Right renal pelvis (tissue), 4 donors: ENCODE measurements at regions not wholly inside any gene's neighbourhood (a gene's known extent, or its start where the extent isn't known, plus 50 kb on each side); places are given as distances from the start of the nearest gene placed in this dataset.
"Not testable (repeated sequence)": the region's sequence is repeated elsewhere in the genome, so short reads cannot be mapped to it uniquely, and the experiment has no call there.

Experiments used
- DNase-seq, 4 donors: peaks; one replicate each; pipeline ENCODE4 v3.0.0-alpha.2; 2013; ENCODE audit warnings: low read depth in 4 of 4, low spot score in 3 of 4, missing footprints in 1 of 4

DNA sequence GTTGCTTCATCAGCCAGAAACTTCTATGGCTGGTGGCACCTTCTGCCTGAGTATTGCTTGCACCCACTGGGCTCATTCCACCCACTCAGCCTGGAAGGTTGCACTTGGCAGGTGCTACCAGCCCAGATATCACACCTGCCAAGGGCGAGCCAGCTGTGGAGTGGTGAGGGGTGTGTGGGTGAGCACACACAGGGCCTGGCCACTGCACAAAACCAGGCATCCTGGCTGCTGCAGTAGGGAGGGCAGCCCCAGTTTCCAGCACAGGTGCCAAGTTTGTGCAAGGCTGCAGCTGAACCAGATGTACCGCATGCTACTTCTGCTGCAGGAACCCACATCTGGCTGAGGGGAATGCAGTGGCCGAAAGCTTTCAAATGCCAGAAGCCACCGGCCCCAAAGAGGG lies 1147.8 kb downstream of the FSCB start:
- DNase-seq: no peak

DNA sequence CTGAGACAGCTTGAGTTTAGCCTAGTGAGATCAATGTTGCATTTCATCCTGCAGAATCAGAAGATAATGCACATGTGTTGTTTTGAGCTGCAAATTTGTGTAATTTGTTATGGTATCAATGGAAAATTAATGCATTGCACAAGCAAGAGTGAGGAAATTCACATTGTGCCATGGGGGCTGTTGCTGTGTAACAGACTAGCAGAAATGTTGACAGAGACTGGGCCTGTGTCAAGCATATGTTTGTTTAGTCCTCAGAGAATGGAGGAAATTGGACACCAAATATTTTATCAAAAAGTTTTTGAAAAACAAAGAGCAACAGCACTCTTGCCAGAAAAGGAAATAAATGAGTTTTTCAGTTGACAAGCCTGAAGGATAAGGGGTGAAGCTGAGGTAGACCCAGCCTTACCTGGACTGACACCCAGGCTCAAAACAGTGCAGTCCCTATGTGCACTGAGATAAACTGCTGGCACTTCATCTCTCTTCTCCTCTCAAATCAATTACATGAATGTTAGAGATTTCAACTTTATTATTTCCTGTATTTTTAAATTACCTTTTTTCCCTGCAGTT lies 1150.0 kb downstream of the FSCB start:
- DNase-seq: no peak

DNA sequence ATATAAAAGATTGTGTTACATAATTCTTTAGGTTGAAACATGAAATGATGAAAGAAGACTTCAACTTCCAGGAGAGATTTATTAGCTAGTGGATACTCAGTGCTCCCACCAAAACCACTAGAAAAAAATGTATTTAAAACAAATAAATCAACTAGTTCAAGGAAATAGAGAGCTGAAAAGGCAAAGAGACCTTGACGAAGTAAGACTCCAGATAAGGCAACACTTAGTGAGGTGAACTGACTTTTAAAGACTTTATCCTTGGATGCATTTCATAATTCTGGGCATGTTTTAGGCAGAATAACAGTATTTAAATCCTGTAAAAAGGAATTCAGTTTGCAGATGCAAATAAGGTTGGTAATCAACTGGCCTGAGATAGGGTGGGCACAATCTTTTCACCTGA lies 1150.7 kb downstream of the FSCB start:
- no peak for DNase-seq

- no peak for DNase-seq
These were observed 1165.2 kb downstream of the FSCB start for GRCh38 chr14:43341921-43342320.

- DNase-seq: no peak
These were observed 1168.4 kb downstream of the FSCB start for GRCh38 chr14:43338713-43339112.

GRCh38 chr14:43336351-43336750 lies 1170.7 kb downstream of the FSCB start:
- no peak for DNase-seq

- not testable (repeated sequence) for DNase-seq
These were observed 1180.3 kb downstream of the FSCB start for GRCh38 chr14:43326501-43327407.

- no peak for DNase-seq
These were observed 1190.7 kb downstream of the FSCB start for GRCh38 chr14:43316427-43316826.

GRCh38 chr14:43313719-43314118 lies 1193.4 kb downstream of the FSCB start:
- no peak for DNase-seq

DNA sequence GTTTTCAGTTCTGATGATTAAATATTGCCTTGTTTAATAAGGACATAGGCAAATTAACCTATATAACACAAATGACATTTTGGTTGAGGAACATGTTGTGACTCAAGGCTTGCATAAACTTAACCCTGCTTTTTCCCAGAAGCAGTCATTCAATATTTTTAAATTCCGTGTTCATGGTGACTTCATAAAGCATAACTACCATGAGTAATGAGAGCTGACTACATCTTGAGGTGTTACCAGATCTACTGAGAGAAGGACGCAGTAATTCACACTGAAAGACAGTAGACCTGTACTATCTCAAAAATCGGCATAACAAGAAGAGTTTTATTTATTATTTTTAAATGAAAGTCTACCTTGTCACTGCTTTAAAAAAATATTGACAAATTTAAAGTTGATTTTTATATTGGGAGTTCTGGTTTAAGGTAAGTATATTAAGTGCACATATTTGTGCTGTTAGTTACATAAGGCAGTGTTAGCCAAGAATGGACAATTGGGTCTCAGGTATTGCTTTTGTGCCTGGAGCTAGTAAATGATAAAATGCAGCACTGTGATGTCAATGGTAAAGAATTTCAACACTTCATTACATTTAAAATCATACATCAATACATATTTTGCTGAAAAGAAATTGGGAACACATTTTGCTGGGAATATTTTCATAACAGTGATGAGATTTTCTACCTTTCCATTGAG lies 1198.5 kb downstream of the FSCB start:
- no peak for DNase-seq

DNA sequence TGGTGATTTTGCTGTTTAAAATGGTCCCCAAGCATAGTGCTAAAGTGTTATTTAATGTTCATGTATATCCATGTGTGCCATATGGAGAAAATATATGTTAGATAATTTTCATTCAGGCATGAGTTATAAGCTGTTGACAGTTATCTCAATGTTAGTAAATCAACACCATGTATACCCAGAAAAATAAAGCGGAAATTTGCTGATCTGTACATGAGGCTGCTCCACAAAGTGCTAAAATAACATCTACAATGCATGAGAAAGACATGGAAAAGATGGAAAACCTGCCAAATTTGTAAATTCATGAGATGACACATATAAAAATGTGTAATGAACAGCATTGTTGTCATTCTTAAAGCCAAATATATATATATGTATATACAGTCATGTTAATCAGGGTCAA lies 1199.2 kb downstream of the FSCB start:
- DNase-seq: no peak

GRCh38 chr14:43306053-43306452 lies 1201.0 kb downstream of the FSCB start:
- DNase-seq: no peak

DNA sequence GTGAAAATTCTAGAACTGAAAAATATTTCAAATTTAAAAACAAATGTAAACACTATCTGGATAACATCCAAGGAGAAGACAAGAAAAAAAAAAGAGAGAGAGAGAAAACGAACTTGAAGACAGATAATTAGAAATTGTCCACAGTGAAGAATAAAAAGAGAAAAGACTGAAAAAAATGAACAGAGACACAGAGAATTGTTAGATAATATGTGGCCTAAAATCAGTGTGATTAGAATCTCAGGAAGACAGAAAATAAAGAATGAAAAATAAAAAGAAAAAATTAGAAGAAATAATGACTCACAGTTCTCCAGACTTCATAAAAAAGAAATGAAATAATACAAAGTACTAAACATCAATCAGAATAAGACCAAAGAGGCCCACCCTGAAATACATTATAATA lies 1209.3 kb downstream of the FSCB start:
- DNase-seq: no peak

- DNase-seq: not testable (repeated sequence)
These were observed 1211.0 kb downstream of the FSCB start for GRCh38 chr14:43296061-43296460.

GRCh38 chr14:43285575-43285974 lies 1221.5 kb downstream of the FSCB start:
- no peak for DNase-seq

DNA sequence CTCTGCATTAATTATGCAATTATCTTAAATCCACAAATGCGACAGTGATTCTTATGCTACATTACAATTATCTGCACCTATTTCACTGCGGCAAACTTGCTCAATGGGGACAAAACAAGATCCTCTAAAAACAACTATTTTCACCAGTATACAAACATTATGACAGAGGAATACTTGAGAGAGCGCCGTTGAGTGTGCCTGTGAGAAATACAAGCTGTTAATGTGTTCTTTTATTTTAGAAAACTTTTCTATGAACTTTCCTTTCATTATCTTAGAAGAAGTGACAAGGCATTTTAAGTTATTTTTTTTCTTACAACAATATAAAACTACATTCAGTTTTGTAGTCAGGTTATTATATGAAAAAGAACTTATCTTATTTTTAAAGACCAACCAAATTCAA lies 1247.0 kb downstream of the FSCB start:
- no peak for DNase-seq

- DNase-seq: no peak
These were observed 1248.7 kb downstream of the FSCB start for GRCh38 chr14:43258396-43258795.

- not testable (repeated sequence) for DNase-seq
These were observed 1250.1 kb downstream of the FSCB start for GRCh38 chr14:43256996-43257395.

- no peak for DNase-seq
These were observed 1254.2 kb downstream of the FSCB start for GRCh38 chr14:43252866-43253265.

DNA sequence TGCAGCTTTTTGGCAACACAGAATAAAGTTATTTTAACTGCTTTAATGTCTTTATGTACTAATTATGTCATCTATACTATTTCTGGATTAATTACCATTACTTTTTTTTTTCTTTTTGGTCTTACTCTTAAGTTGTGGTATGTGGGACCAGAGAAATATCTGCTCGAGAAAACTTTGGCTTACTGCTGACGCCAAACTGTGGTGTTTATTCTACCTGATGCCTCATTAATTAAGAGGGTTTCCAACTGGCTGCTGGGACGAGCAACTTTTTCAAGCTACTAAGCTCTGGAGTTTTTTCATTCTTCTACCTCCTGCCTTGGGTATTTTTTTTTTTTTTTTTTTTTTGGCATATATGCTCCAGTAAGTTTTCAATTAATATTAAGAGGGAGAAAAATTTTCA lies 1257.5 kb downstream of the FSCB start:
- DNase-seq: peak in 1 of 4 donors; percentile 0

DNA sequence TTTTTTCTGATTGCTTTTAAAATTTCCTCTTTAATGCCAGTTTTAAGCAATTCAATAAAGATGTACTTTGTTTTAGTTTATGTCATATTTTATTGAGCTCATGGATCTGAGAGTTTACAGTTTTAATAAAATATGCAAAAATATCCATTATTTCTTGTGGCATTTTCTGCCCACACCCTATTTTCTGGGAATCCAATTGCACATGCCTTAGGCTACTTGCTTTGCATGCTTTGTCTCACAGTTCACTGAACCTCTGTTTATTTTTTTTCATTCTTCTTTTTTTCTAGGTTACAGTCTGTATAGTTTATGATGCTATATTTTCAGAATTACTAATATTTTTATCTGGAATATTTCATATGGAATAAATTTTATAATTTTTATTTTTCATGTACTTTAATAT lies 1258.0 kb downstream of the FSCB start:
- DNase-seq: no peak

DNA sequence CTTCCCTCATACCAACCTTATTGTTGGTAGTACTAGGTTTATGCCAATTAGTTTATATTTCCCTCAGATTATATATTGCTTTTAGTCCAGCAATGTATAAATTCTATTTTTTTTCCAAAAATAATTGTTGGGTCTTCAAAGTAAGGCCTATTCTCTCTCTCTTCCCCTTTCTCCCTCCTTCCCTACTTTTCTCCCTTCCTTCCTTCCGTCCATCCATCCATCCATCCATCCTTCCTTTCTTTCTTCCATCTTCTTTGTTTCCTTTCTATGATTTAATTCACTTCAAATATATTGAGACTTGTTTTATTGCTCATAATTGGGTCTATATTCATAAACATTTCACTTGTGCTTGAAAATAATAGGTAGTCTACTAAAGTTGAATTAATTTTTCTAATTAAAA lies 1259.2 kb downstream of the FSCB start:
- no peak for DNase-seq
